ENCODE measurements at regions not wholly inside any gene's neighbourhood (a gene's known extent, or its start where the extent isn't known, plus 50 kb on each side); places are given as distances from the start of the nearest gene placed in this dataset.

DNA sequence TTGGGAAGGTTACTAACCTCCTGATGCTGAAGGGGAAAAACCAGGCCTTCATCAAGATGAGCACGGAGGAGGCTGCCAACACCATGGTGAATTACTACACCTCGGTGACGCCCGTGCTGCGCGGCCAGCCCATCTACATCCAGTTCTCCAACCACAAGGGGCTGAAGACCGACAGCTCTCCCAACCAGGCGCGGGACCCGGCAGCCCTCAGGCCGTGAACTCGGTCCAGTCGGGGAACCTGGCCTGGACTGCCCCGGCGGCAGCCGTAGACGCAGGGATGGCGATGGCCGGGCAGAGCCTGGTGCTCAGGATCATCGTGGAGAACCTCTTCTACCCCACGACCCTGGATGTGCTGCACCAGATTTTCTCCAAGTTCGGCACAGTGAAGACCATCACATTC lies 133.0 kb upstream of the FUT8 start:
- no peak overlapping the region for H3K9ac ChIP-seq (ENCODE audit: insufficient read depth in 1 of 2, low read length in 2 of 2)
- H3K27me3 ChIP-seq (ENCODE audit: control insufficient read depth in 3 of 3, insufficient read depth in 3 of 3, low read length in 2 of 3), result no peaks in the 10 kb centered on the region
- DNase-seq, result no peak
- H3K4me1 ChIP-seq (ENCODE audit: control insufficient read depth in 5 of 5, insufficient read depth in 5 of 5, low read length in 5 of 5), result peaks cover 0 to 2% (median 0%) of the 10 kb centered on the region in 5 donors
- H3K36me3 ChIP-seq (ENCODE audit: control insufficient read depth in 4 of 4, insufficient read depth in 4 of 4, low read length in 4 of 4), result no peaks in the 10 kb centered on the region
- H3K4me3 ChIP-seq, result no peak overlapping the region
- WGBS, 2 donors, result 96 to 98% methylated on average over 22 of the region's 22 CpGs
- ATAC-seq (ENCODE audit: insufficient read depth, low FRiP score), result no peak
- H3K27ac ChIP-seq (ENCODE audit: low read depth in 1 of 2, low read length in 1 of 2), result no peak overlapping the region
- H3K9me3 ChIP-seq (ENCODE audit: control insufficient read depth in 4 of 4, insufficient read depth in 3 of 4, low read length in 3 of 4), result peaks cover 0 to 2% (median 0%) of the 10 kb centered on the region in 4 donors
- TF ChIP-seq, protein P1, sequence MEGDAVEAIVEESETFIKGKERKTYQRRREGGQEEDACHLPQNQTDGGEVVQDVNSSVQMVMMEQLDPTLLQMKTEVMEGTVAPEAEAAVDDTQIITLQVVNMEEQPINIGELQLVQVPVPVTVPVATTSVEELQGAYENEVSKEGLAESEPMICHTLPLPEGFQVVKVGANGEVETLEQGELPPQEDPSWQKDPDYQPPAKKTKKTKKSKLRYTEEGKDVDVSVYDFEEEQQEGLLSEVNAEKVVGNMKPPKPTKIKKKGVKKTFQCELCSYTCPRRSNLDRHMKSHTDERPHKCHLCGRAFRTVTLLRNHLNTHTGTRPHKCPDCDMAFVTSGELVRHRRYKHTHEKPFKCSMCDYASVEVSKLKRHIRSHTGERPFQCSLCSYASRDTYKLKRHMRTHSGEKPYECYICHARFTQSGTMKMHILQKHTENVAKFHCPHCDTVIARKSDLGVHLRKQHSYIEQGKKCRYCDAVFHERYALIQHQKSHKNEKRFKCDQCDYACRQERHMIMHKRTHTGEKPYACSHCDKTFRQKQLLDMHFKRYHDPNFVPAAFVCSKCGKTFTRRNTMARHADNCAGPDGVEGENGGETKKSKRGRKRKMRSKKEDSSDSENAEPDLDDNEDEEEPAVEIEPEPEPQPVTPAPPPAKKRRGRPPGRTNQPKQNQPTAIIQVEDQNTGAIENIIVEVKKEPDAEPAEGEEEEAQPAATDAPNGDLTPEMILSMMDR (IDR thresholded peaks at IDR 0.05; ENCODE audit: control extremely low read depth, extremely low read depth), result no peak

DNA sequence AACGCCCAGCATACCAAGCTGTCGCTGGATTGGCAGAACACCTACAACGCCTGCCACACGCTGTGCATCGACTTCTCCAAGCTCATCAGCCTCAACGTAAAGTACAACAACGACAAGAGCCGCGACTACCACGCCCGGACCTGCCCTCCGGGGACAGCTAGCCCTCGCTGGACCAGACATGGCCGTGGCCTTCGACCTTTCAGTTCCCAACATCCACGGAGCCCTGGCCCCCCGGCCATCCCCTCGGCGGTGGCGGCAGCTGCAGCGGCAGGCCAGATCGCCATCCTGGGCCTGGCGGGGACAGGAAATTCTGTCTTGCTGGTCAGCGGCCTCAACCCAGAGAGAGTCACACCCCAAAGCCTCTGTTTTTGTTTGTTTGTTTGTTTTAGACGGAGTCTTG lies 132.6 kb upstream of the FUT8 start:
- DNase-seq (no peak), ATAC-seq (ENCODE audit: insufficient read depth, low FRiP score) (no peak)
- H3K27me3 ChIP-seq (ENCODE audit: control insufficient read depth in 3 of 3, insufficient read depth in 3 of 3, low read length in 2 of 3), result no peaks in the 10 kb centered on the region
- 96 to 98% methylated on average over 25 of the region's 25 CpGs for WGBS, 2 donors
- peaks cover 0 to 2% (median 0%) of the 10 kb centered on the region in 4 donors for H3K9me3 ChIP-seq (ENCODE audit: control insufficient read depth in 4 of 4, insufficient read depth in 3 of 4, low read length in 3 of 4)
- no peak overlapping the region for H3K9ac ChIP-seq (ENCODE audit: insufficient read depth in 1 of 2, low read length in 2 of 2)
- peaks cover 0 to 2% (median 0%) of the 10 kb centered on the region in 5 donors for H3K4me1 ChIP-seq (ENCODE audit: control insufficient read depth in 5 of 5, insufficient read depth in 5 of 5, low read length in 5 of 5)
- no peak overlapping the region for H3K27ac ChIP-seq (ENCODE audit: low read depth in 1 of 2, low read length in 1 of 2)
- no peak overlapping the region for H3K4me3 ChIP-seq
- TF ChIP-seq, protein P1 (IDR thresholded peaks at IDR 0.05; ENCODE audit: control extremely low read depth, extremely low read depth), result no peak
- no peaks in the 10 kb centered on the region for H3K36me3 ChIP-seq (ENCODE audit: control insufficient read depth in 4 of 4, insufficient read depth in 4 of 4, low read length in 4 of 4)

DNA sequence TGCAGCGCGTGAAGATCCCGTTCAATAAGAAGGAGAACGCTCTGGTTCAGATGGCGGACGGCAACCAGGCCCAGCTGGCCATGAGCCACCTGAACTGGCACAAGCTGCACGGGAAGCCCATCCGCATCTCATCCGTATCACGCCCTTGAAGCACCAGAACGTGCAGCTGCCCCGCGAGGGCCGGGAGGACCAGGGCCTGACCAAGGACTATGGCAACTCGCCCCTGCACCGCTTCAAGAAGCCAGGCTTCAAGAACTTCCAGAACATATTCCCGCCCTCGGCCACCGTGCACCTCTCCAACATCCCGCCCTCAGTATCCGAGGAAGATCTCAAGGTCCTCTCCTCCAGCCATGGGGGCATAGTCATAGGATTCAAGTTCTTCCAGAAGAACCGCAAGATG lies 131.9 kb upstream of the FUT8 start:
- H3K9me3 ChIP-seq (ENCODE audit: control insufficient read depth in 4 of 4, insufficient read depth in 3 of 4, low read length in 3 of 4), result peaks cover 0 to 2% (median 0%) of the 10 kb centered on the region in 4 donors
- no peak for DNase-seq
- no peak overlapping the region for H3K27ac ChIP-seq (ENCODE audit: low read depth in 1 of 2, low read length in 1 of 2)
- H3K36me3 ChIP-seq (ENCODE audit: control insufficient read depth in 4 of 4, insufficient read depth in 4 of 4, low read length in 4 of 4), result no peaks in the 10 kb centered on the region
- no peak overlapping the region for H3K4me3 ChIP-seq
- 97 to 98% methylated on average over 22 of the region's 22 CpGs for WGBS, 2 donors
- no peak for ATAC-seq (ENCODE audit: insufficient read depth, low FRiP score)
- peaks cover 0 to 2% (median 0%) of the 10 kb centered on the region in 5 donors for H3K4me1 ChIP-seq (ENCODE audit: control insufficient read depth in 5 of 5, insufficient read depth in 5 of 5, low read length in 5 of 5)
- TF ChIP-seq, protein P1 (IDR thresholded peaks at IDR 0.05; ENCODE audit: control extremely low read depth, extremely low read depth), result no peak
- no peaks in the 10 kb centered on the region for H3K27me3 ChIP-seq (ENCODE audit: control insufficient read depth in 3 of 3, insufficient read depth in 3 of 3, low read length in 2 of 3)
- H3K9ac ChIP-seq (ENCODE audit: insufficient read depth in 1 of 2, low read length in 2 of 2), result no peak overlapping the region

Measured in lung (tissue), 11 donors.